Neural progenitor cell (in vitro differentiated cells): ENCODE measurements at regions not wholly inside any gene's neighbourhood (a gene's known extent, or its start where the extent isn't known, plus 50 kb on each side); places are given as distances from the start of the nearest gene placed in this dataset.

Experiments
- EZH2 ChIP-seq: fragments of 200-600 bp; sonication (generic); IDR thresholded peaks from 2 replicates; pipeline ENCODE4 v1.6.1; 2017; ENCODE audit warnings: antibody characterized with exemption, mild to moderate bottlenecking, moderate library complexity
- TF ChIP-seq, protein P1 (sequence below): fragments of 200-600 bp; sonication (generic); IDR thresholded peaks from 2 replicates; pipeline ENCODE4 v1.5.1; 2017; ENCODE audit warnings: antibody characterized with exemption, mild to moderate bottlenecking

GRCh38 chr16:85518398-85519049 lies 94.6 kb upstream of the GSE1 start:
- TF ChIP-seq, protein P1, sequence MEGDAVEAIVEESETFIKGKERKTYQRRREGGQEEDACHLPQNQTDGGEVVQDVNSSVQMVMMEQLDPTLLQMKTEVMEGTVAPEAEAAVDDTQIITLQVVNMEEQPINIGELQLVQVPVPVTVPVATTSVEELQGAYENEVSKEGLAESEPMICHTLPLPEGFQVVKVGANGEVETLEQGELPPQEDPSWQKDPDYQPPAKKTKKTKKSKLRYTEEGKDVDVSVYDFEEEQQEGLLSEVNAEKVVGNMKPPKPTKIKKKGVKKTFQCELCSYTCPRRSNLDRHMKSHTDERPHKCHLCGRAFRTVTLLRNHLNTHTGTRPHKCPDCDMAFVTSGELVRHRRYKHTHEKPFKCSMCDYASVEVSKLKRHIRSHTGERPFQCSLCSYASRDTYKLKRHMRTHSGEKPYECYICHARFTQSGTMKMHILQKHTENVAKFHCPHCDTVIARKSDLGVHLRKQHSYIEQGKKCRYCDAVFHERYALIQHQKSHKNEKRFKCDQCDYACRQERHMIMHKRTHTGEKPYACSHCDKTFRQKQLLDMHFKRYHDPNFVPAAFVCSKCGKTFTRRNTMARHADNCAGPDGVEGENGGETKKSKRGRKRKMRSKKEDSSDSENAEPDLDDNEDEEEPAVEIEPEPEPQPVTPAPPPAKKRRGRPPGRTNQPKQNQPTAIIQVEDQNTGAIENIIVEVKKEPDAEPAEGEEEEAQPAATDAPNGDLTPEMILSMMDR: no peak
- no peak for TF ChIP-seq EZH2
